ENCODE measurements at regions not wholly inside any gene's neighbourhood (a gene's known extent, or its start where the extent isn't known, plus 50 kb on each side); places are given as distances from the start of the nearest gene placed in this dataset.

DNA sequence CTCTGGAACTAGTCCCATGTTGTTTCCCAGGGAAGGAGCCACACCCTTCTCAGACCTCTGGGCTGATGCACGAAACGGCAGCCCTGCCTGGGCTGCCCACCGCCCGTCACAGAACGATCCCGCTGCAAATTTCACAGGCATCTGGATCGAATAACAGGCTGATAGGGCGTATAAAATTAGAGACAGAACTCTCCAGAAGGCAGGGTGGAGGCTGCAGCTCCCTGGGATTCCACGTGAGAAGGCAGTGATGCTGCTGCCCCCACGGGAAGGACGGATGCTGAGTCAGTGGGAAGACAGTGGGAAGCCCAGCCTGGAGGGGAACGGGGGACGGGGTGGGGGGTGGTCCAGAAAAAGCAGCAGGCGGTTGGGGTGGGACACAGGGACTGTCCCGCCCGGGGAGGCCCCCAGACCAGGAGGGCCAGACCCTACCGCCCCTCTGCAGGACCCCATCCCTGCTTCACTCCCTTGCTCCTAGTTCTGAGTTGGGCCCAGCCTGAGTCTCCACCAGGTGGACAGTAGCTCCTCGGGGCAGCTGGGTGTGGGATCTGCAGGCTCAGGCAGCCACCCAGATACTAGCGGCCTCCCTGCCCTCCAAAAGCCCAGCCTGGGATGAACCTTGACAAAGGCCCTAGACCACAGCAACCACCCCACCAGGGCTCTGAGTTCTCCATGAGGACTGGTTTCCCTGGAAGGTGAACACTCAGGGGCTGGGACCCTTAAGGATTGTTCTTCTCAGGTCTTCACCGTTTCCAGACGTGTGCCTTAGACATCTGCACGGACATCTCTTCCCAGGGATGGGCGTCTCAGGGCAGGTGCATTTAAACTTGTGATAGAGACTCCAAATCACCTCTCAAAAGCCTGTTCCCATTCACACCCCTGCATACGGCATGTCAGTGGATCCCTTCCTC lies 117.8 kb downstream of the METRNL start:
- Histone ChIP-seq H3K4me3 (no peak overlapping the region), H3K4me1 (peaks cover 54% of the 10 kb centered on the region), H3K27me3 (ENCODE audit: low read depth) (no peaks in the 10 kb centered on the region), H3K27ac (no peak overlapping the region), H3K9me3 (no peaks in the 10 kb centered on the region), H3K36me3 (no peaks in the 10 kb centered on the region)
- peak; percentile 42 for DNase-seq
- TF ChIP-seq, protein P1, sequence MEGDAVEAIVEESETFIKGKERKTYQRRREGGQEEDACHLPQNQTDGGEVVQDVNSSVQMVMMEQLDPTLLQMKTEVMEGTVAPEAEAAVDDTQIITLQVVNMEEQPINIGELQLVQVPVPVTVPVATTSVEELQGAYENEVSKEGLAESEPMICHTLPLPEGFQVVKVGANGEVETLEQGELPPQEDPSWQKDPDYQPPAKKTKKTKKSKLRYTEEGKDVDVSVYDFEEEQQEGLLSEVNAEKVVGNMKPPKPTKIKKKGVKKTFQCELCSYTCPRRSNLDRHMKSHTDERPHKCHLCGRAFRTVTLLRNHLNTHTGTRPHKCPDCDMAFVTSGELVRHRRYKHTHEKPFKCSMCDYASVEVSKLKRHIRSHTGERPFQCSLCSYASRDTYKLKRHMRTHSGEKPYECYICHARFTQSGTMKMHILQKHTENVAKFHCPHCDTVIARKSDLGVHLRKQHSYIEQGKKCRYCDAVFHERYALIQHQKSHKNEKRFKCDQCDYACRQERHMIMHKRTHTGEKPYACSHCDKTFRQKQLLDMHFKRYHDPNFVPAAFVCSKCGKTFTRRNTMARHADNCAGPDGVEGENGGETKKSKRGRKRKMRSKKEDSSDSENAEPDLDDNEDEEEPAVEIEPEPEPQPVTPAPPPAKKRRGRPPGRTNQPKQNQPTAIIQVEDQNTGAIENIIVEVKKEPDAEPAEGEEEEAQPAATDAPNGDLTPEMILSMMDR (IDR thresholded peaks at IDR 0.05): no peak
- intact Hi-C loops (cut with DNase I): no loop called here
- ATAC-seq: no peak

DNA sequence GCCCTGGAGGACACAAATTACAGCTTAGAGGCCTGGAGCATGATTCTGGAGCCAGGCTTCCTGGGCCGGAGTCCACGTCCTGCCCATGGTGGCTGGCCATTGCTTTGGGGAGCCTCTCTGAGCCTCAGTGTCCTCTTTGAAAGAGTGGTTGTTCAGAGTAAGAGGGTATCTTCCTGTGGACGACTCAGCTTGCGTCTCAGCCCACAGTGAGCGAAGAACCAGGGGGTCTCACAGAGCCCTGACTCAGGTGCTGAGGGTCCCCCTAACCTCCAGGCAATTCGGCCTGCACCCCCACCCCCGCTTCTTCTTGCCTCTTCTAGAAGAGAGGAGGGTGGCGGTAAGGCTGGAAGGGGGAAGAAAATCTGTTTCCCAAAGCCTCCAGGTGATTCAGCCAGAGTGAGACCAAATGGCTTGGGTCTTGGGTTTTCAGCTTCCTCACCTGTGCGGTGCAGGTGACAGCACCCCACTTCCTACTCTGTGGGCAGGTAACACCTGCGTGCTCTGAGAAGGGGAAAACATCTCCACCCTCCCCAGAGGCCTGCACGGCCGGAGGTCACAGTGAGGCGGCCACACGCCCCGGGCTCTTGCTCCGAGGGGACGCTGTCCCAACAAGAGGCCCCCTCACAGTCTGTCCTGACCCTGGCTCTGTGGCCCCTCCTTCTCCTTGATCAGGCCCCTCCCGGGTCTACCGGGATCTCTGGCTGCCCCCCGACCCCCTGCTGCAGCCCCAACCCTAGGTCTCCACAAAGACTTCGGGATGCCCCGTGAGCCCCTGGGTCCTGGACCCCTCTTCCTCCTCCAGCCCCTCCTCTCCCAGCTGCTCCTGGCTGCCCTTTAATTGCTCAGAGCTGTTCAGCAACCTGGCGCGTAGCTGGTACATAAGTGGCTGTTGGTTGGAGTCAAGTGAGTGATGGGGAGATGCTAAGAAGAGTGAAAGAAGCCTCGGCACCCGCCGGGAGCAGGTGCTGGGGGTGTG lies 119.2 kb downstream of the METRNL start:
- no peaks in the 10 kb centered on the region for H3K9me3 ChIP-seq
- no peaks in the 10 kb centered on the region for H3K36me3 ChIP-seq
- intact Hi-C loops (cut with DNase I): no loop called here
- ATAC-seq (no peak), DNase-seq (peak; percentile 41)
- TF ChIP-seq, protein P1 (IDR thresholded peaks at IDR 0.05): no peak
- no peaks in the 10 kb centered on the region for H3K27me3 ChIP-seq (ENCODE audit: low read depth)
- peak overlapping the region; percentile 38 for H3K4me3 ChIP-seq
- H3K27ac ChIP-seq: peak overlapping the region; percentile 91
- peaks cover 66% of the 10 kb centered on the region for H3K4me1 ChIP-seq

DNA sequence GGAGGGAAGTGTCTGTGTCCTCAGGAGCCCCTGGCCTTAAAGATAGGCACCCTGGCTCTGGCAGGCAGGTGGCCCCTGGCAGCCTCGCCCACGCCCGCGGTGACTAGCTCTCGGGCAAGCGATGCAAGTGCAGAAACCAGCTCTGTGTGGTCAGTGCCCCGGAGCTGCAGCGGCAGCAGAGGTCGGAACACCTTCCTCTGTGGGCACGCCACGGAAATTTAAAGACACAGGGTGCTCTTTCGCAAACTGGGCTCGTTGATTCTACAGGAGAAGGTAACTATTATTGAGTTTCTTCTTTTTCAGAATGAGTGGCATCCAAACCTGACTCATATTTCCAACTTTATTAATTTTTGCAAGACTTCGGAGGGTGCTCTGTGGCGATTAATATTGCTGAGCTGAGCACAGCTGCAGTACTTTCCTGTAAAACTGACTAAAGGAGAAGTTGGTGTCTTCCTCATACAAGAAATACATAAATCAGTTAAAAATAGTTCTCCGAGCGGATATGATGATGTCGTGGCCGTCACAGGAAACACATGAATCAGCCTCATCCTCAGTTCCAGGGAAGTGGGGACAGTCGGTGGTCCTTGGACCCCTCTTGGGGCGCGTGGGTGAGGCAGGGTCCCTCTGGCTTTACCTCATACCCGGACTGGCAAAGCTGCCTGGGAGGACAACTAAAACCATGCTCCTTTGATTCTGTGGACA lies 120.2 kb downstream of the METRNL start:
- DNase-seq (peak; percentile 87), ATAC-seq (peak; percentile 43 to 61)

DNA sequence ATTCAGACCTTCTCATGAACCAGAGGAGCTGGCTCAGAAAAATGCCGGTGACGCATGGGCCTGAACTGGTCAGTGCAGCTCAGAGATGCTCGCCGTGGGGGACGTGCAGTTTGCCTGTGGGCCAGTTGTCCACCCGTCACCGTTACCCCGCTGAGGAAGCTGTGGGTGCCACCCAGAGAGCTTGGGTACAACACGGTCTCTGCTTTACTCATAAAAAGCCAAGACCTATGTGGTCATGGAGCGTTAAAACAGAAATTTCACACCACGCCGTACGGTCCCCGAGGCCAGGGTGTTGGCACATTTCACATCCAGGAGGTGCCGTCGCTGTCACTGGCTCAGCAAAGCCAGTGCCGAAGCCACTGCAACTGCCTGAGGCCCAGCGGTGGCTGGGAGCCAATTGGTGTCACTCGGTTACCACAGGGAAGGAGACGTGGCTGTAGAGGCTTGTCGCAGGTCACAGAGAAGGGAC lies 120.9 kb downstream of the METRNL start:
- intact Hi-C loops (cut with DNase I): no loop called here
- H3K27me3 ChIP-seq (ENCODE audit: low read depth): no peaks in the 10 kb centered on the region
- TF ChIP-seq, protein P1 (IDR thresholded peaks at IDR 0.05): no peak
- peak; percentile 86 for DNase-seq
- H3K36me3 ChIP-seq: no peaks in the 10 kb centered on the region
- peak; percentile 61 to 68 for ATAC-seq
- peak overlapping the region; percentile 38 for H3K4me3 ChIP-seq
- H3K27ac ChIP-seq: peak overlapping the region; percentile 91
- no peaks in the 10 kb centered on the region for H3K9me3 ChIP-seq
- peaks cover 61% of the 10 kb centered on the region for H3K4me1 ChIP-seq

More for the DNA sequence above, 120.2 kb downstream of the METRNL start:
- no peaks in the 10 kb centered on the region for H3K27me3 ChIP-seq (ENCODE audit: low read depth)
- no peaks in the 10 kb centered on the region for H3K36me3 ChIP-seq
- H3K9me3 ChIP-seq: no peaks in the 10 kb centered on the region
- TF ChIP-seq, protein P1 (IDR thresholded peaks at IDR 0.05): no peak
- H3K4me1 ChIP-seq: peaks cover 61% of the 10 kb centered on the region
- peak overlapping the region; percentile 91 for H3K27ac ChIP-seq
- H3K4me3 ChIP-seq: peak overlapping the region; percentile 38
- intact Hi-C loops (cut with DNase I): no loop called here

DNA sequence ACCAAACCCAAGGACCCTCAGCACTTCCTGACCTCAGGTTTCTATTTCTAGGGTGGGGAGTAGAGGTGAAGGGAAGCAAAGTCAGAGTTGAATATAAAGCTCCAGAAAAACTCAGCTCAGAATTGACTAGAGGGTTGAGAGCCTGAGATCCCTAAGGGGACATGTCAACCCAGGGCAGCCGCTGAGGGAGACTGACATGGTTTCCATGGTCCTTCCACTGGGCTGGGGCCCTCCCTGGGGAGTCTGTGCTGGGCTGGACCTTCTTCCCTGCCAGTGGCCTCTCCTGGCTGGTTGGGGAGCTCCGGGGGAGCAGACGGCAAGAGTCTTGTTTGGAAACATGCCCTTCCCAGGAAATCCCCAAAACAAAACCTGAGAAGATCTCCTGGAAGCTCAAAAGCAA lies 121.3 kb downstream of the METRNL start:
- intact Hi-C loops (cut with DNase I): no loop called here
- Histone ChIP-seq H3K9me3 (no peaks in the 10 kb centered on the region), H3K27me3 (ENCODE audit: low read depth) (no peaks in the 10 kb centered on the region), H3K27ac (peak overlapping the region; percentile 91), H3K4me3 (no peak overlapping the region), H3K4me1 (peaks cover 59% of the 10 kb centered on the region), H3K36me3 (no peaks in the 10 kb centered on the region)
- ATAC-seq (no peak), DNase-seq (peak; percentile 39)
- TF ChIP-seq, protein P1 (IDR thresholded peaks at IDR 0.05): no peak
